Stimulated activated effector memory CD8-positive, alpha-beta T cell treated with anti-CD3 and anti-CD28 coated beads, Interleukin-12 subunit alpha, Interleukin-12 subunit beta, amount 100 ng/mL, for 72 hours (primary cell): ENCODE measurements at regions not wholly inside any gene's neighbourhood (a gene's known extent, or its start where the extent isn't known, plus 50 kb on each side); places are given as distances from the start of the nearest gene placed in this dataset.

Experiments used
- ATAC-seq: fragments of 150-1000 bp; cut with Tn5 transposase; 2 replicates; pipeline ENCODE4 v1.10.0; 2021
- DNase-seq, 2 donors: peaks; one replicate each; pipeline ENCODE4 v3.0.0; 2021 to 2022; ENCODE audit warnings: low spot score in 2 of 2
- H3K27ac Mint-ChIP-seq: one replicate; pipeline ENCODE4 v1.8.0; 2022; ENCODE audit warnings: mild to moderate bottlenecking, mixed read lengths
- H3K36me3 Mint-ChIP-seq: one replicate; pipeline ENCODE4 v1.8.0; 2022; ENCODE audit warnings: mild to moderate bottlenecking, mixed read lengths
- H3K4me1 Mint-ChIP-seq: one replicate; pipeline ENCODE4 v1.8.0; 2022; ENCODE audit warnings: mixed read lengths
- H3K4me3 Mint-ChIP-seq: one replicate; pipeline ENCODE4 v1.8.0; 2022; ENCODE audit warnings: mild to moderate bottlenecking, mixed read lengths
- H3K9me3 Mint-ChIP-seq: one replicate; pipeline ENCODE4 v1.8.0; 2022; ENCODE audit warnings: mixed read lengths

GRCh38 chr13:63684822-63685221 is 2269.2 kb upstream of the PCDH20 start:
- DNase-seq (no peak), ATAC-seq (no peak)
- no peaks in the 10 kb centered on the region for H3K4me1 Mint-ChIP-seq
- H3K36me3 Mint-ChIP-seq, result no peaks in the 10 kb centered on the region
- H3K4me3 Mint-ChIP-seq, result no peak overlapping the region
- no peak overlapping the region for H3K27ac Mint-ChIP-seq
- peaks cover 4% of the 10 kb centered on the region for H3K9me3 Mint-ChIP-seq

GRCh38 chr13:63680704-63681103 is 2265.1 kb upstream of the PCDH20 start:
- peaks cover 9% of the 10 kb centered on the region for H3K9me3 Mint-ChIP-seq
- ATAC-seq, result no peak

GRCh38 chr13:63671296-63671695 is 2255.6 kb upstream of the PCDH20 start:
- H3K9me3 Mint-ChIP-seq, result peaks cover 6% of the 10 kb centered on the region
- H3K4me3 Mint-ChIP-seq, result no peak overlapping the region
- DNase-seq (no peak), ATAC-seq (no peak)
- H3K27ac Mint-ChIP-seq, result no peak overlapping the region
- H3K36me3 Mint-ChIP-seq, result no peaks in the 10 kb centered on the region
- no peaks in the 10 kb centered on the region for H3K4me1 Mint-ChIP-seq

More at GRCh38 chr13:63680704-63681103, 2265.1 kb upstream of the PCDH20 start:
- Mint-ChIP-seq H3K4me3 (no peak overlapping the region), H3K36me3 (no peaks in the 10 kb centered on the region), H3K27ac (no peak overlapping the region), H3K4me1 (no peaks in the 10 kb centered on the region)
- no peak for DNase-seq

GRCh38 chr13:63651394-63651793 is 2235.7 kb upstream of the PCDH20 start:
- no peaks in the 10 kb centered on the region for H3K4me1 Mint-ChIP-seq
- no peak for ATAC-seq

GRCh38 chr13:63643543-63643942 is 2227.9 kb upstream of the PCDH20 start:
- ATAC-seq, result no peak
- H3K9me3 Mint-ChIP-seq, result peaks cover 6% of the 10 kb centered on the region
- no peaks in the 10 kb centered on the region for H3K36me3 Mint-ChIP-seq
- DNase-seq, result no peak
- H3K4me3 Mint-ChIP-seq, result no peak overlapping the region
- no peaks in the 10 kb centered on the region for H3K4me1 Mint-ChIP-seq
- no peak overlapping the region for H3K27ac Mint-ChIP-seq

More at GRCh38 chr13:63651394-63651793, 2235.7 kb upstream of the PCDH20 start:
- DNase-seq, result no peak
- Mint-ChIP-seq H3K4me3 (no peak overlapping the region), H3K36me3 (no peaks in the 10 kb centered on the region), H3K27ac (no peak overlapping the region), H3K9me3 (peaks cover 6% of the 10 kb centered on the region)

- ATAC-seq (no peak), DNase-seq (no peak)
- no peaks in the 10 kb centered on the region for H3K4me1 Mint-ChIP-seq
- H3K36me3 Mint-ChIP-seq, result no peaks in the 10 kb centered on the region
- no peak overlapping the region for H3K27ac Mint-ChIP-seq
- H3K9me3 Mint-ChIP-seq, result peaks cover 4% of the 10 kb centered on the region
- no peak overlapping the region for H3K4me3 Mint-ChIP-seq
Measured at GRCh38 chr13:63636316-63636993, 2220.8 kb upstream of the PCDH20 start.

- no peak for ATAC-seq
- H3K27ac Mint-ChIP-seq, result no peak overlapping the region
- DNase-seq, result no peak
- no peaks in the 10 kb centered on the region for H3K36me3 Mint-ChIP-seq
- H3K4me1 Mint-ChIP-seq, result no peaks in the 10 kb centered on the region
- no peak overlapping the region for H3K4me3 Mint-ChIP-seq
- H3K9me3 Mint-ChIP-seq, result peaks cover 5% of the 10 kb centered on the region
Measured at GRCh38 chr13:63632321-63632720, 2216.7 kb upstream of the PCDH20 start.

GRCh38 chr13:63631006-63631405 is 2215.4 kb upstream of the PCDH20 start:
- no peak overlapping the region for H3K27ac Mint-ChIP-seq
- H3K36me3 Mint-ChIP-seq, result no peaks in the 10 kb centered on the region
- H3K4me1 Mint-ChIP-seq, result no peaks in the 10 kb centered on the region
- ATAC-seq (no peak), DNase-seq (no peak)
- H3K9me3 Mint-ChIP-seq, result peaks cover 5% of the 10 kb centered on the region
- no peak overlapping the region for H3K4me3 Mint-ChIP-seq

GRCh38 chr13:63629591-63629990 is 2213.9 kb upstream of the PCDH20 start:
- Mint-ChIP-seq H3K9me3 (peaks cover 5% of the 10 kb centered on the region), H3K4me1 (no peaks in the 10 kb centered on the region), H3K4me3 (no peak overlapping the region), H3K27ac (no peak overlapping the region), H3K36me3 (no peaks in the 10 kb centered on the region)
- ATAC-seq (no peak), DNase-seq (no peak)

- ATAC-seq, result no peak
- Mint-ChIP-seq H3K4me1 (no peaks in the 10 kb centered on the region), H3K4me3 (no peak overlapping the region), H3K27ac (no peak overlapping the region), H3K9me3 (peaks cover 5% of the 10 kb centered on the region), H3K36me3 (no peaks in the 10 kb centered on the region)
- DNase-seq, result no peak
Measured at GRCh38 chr13:63628310-63628709, 2212.7 kb upstream of the PCDH20 start.

- no peaks in the 10 kb centered on the region for H3K4me1 Mint-ChIP-seq
- H3K4me3 Mint-ChIP-seq, result no peak overlapping the region
- no peaks in the 10 kb centered on the region for H3K36me3 Mint-ChIP-seq
- H3K27ac Mint-ChIP-seq, result no peak overlapping the region
- ATAC-seq (no peak), DNase-seq (no peak)
- peaks cover 11% of the 10 kb centered on the region for H3K9me3 Mint-ChIP-seq
Measured at GRCh38 chr13:63625869-63626268, 2210.2 kb upstream of the PCDH20 start.

GRCh38 chr13:63614874-63615612 is 2199.4 kb upstream of the PCDH20 start:
- Mint-ChIP-seq H3K4me3 (no peak overlapping the region), H3K9me3 (peaks cover 15% of the 10 kb centered on the region)

GRCh38 chr13:63607153-63607552 is 2191.5 kb upstream of the PCDH20 start:
- no peak for ATAC-seq
- Mint-ChIP-seq H3K4me1 (no peaks in the 10 kb centered on the region), H3K4me3 (no peak overlapping the region), H3K36me3 (no peaks in the 10 kb centered on the region), H3K9me3 (peaks cover 25% of the 10 kb centered on the region), H3K27ac (no peak overlapping the region)
- DNase-seq, result no peak

More at GRCh38 chr13:63614874-63615612, 2199.4 kb upstream of the PCDH20 start:
- H3K36me3 Mint-ChIP-seq, result no peaks in the 10 kb centered on the region
- DNase-seq (no peak), ATAC-seq (no peak)
- H3K4me1 Mint-ChIP-seq, result no peaks in the 10 kb centered on the region
- no peak overlapping the region for H3K27ac Mint-ChIP-seq

GRCh38 chr13:63605962-63606361 is 2190.3 kb upstream of the PCDH20 start:
- H3K36me3 Mint-ChIP-seq, result no peaks in the 10 kb centered on the region
- H3K4me1 Mint-ChIP-seq, result no peaks in the 10 kb centered on the region
- ATAC-seq (no peak), DNase-seq (no peak)
- peaks cover 30% of the 10 kb centered on the region for H3K9me3 Mint-ChIP-seq
- no peak overlapping the region for H3K4me3 Mint-ChIP-seq
- no peak overlapping the region for H3K27ac Mint-ChIP-seq

- DNase-seq (no peak), ATAC-seq (no peak)
- no peaks in the 10 kb centered on the region for H3K4me1 Mint-ChIP-seq
Measured at GRCh38 chr13:63605403-63605802, 2189.8 kb upstream of the PCDH20 start.

GRCh38 chr13:63595811-63596210 is 2180.2 kb upstream of the PCDH20 start:
- H3K36me3 Mint-ChIP-seq, result no peaks in the 10 kb centered on the region
- H3K4me3 Mint-ChIP-seq, result no peak overlapping the region
- ATAC-seq, result no peak
- no peak for DNase-seq
- H3K9me3 Mint-ChIP-seq, result peaks cover 9% of the 10 kb centered on the region
- no peaks in the 10 kb centered on the region for H3K4me1 Mint-ChIP-seq
- H3K27ac Mint-ChIP-seq, result no peak overlapping the region

More at GRCh38 chr13:63605403-63605802, 2189.8 kb upstream of the PCDH20 start:
- Mint-ChIP-seq H3K9me3 (peaks cover 30% of the 10 kb centered on the region), H3K27ac (no peak overlapping the region), H3K36me3 (no peaks in the 10 kb centered on the region), H3K4me3 (no peak overlapping the region)
